Prostate gland (tissue), 2 donors: ENCODE measurements at regions not wholly inside any gene's neighbourhood (a gene's known extent, or its start where the extent isn't known, plus 50 kb on each side); places are given as distances from the start of the nearest gene placed in this dataset.

Experiments used
- CTCF ChIP-seq, 4 experiments: fragments of 200-600 bp in 2 of 4; fragments of 450-650 bp in 2 of 4; sonication (generic) in 2 of 4; IDR thresholded peaks; 1 replicate in 3 of 4; 2 replicates in 1 of 4; pipeline ENCODE4 v1.5.1; 2016 to 2019; ENCODE audit warnings: antibody characterized with exemption in 4 of 4, mild to moderate bottlenecking in 2 of 4, moderate library complexity in 2 of 4
- POLR2A ChIP-seq: fragments of 450-650 bp; IDR thresholded peaks from one replicate; pipeline ENCODE4 v1.6.1; 2016; ENCODE audit warnings: antibody characterized with exemption, mild to moderate bottlenecking

- TF ChIP-seq CTCF (IDR thresholded peaks at IDR 0.05) (no peak), POLR2A (no peak)
Observed at GRCh38 chr5:39854771-39855410, 430.1 kb upstream of the DAB2 start.
